Testis (tissue), 2 donors: ENCODE measurements at regions not wholly inside any gene's neighbourhood (a gene's known extent, or its start where the extent isn't known, plus 50 kb on each side); places are given as distances from the start of the nearest gene placed in this dataset.

Experiments used
- DNase-seq: peaks from one replicate; pipeline ENCODE4 v3.0.0-alpha.2; 2019
- H3K27ac ChIP-seq, 2 donors: fragments of 200-600 bp; sonication (generic); one replicate each; pipeline ENCODE4 v1.5.1; 2019
- H3K27me3 ChIP-seq: fragments of 200-600 bp; sonication (generic); one replicate; pipeline ENCODE4 v1.5.1; 2019
- H3K36me3 ChIP-seq: fragments of 200-600 bp; sonication (generic); one replicate; pipeline ENCODE4 v1.5.1; 2017; ENCODE audit warnings: low read depth; ENCODE audit errors: missing control alignments
- H3K4me1 ChIP-seq: fragments of 200-600 bp; sonication (generic); one replicate; pipeline ENCODE4 v1.5.1; 2019
- H3K4me3 ChIP-seq, 2 donors: fragments of 200-600 bp; sonication (generic); one replicate each; pipeline ENCODE4 v1.5.1; 2017 to 2019
- H3K9me3 ChIP-seq: fragments of 200-600 bp; sonication (generic); one replicate; pipeline ENCODE4 v1.5.1; 2017
- POLR2A ChIP-seq: fragments of 450-650 bp; IDR thresholded peaks from one replicate; pipeline ENCODE4 v1.6.1; 2017; ENCODE audit warnings: antibody characterized with exemption, mild to moderate bottlenecking, moderate library complexity
- WGBS, 2 donors: methylation state at CpG; one replicate each; pipeline ENCODE4 v1.1.5; 2018; 5-methylcytosine and 5-hydroxymethylcytosine counted together
- intact Hi-C: fragments of 100-400 bp; cut with DNase I; formaldehyde crosslinking; loops from one replicate; pipeline ENCODE4 v1.15.1; 2023; ENCODE audit warnings: low total_unique reads
- TF ChIP-seq, protein P1 (sequence below), 3 experiments: fragments of 450-650 bp in 2 of 3; fragments of 200-600 bp in 1 of 3; sonication (generic) in 1 of 3; IDR thresholded peaks; one replicate each; pipeline ENCODE4 v1.5.1; 2016 to 2019; ENCODE audit warnings: antibody characterized with exemption in 3 of 3, mild to moderate bottlenecking in 2 of 3, moderate library complexity in 1 of 3

DNA sequence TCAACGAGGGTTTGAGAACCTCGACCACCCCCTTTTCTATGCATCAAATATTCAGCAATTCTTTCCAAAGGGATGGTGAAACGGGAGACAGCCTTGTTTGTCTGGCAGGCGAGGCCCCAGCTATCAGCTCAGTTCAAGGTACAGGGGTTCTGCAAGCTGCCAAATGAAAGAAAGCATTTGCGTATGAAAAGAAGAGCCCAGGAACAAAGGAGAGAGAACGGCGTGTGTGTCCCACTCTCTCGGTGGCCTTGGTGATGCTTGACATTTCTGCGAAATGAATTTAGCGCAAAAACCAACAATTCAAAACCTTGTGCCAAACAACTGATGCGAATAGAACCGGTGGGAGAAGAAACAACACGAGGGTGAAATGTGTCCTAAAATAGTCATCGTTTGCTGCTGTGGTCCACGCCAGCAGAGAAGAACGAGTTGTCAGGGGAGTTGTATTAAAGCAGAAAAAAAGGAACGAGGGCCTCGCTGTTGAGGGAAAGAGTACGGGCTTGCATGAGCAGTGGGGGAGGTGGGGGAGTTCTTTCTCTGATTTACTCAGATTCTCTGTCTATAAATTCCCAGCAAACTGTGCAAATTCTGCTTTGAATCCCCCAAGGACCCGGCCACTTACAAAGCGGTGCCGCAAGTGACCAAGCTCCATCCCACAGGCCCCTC lies 97.7 kb downstream of the TMEM130 start:
- H3K4me1 ChIP-seq = peaks cover 28% of the 10 kb centered on the region
- peak overlapping the region; percentile 64 to 85 for H3K27ac ChIP-seq
- H3K9me3 ChIP-seq = no peaks in the 10 kb centered on the region
- H3K4me3 ChIP-seq = no peak overlapping the region
- H3K27me3 ChIP-seq = no peaks in the 10 kb centered on the region
- intact Hi-C loops = no loop called here
- DNase-seq = peak; percentile 48
- TF ChIP-seq, protein P1, sequence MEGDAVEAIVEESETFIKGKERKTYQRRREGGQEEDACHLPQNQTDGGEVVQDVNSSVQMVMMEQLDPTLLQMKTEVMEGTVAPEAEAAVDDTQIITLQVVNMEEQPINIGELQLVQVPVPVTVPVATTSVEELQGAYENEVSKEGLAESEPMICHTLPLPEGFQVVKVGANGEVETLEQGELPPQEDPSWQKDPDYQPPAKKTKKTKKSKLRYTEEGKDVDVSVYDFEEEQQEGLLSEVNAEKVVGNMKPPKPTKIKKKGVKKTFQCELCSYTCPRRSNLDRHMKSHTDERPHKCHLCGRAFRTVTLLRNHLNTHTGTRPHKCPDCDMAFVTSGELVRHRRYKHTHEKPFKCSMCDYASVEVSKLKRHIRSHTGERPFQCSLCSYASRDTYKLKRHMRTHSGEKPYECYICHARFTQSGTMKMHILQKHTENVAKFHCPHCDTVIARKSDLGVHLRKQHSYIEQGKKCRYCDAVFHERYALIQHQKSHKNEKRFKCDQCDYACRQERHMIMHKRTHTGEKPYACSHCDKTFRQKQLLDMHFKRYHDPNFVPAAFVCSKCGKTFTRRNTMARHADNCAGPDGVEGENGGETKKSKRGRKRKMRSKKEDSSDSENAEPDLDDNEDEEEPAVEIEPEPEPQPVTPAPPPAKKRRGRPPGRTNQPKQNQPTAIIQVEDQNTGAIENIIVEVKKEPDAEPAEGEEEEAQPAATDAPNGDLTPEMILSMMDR (IDR thresholded peaks at IDR 0.05) = no peak
- TF ChIP-seq POLR2A = no peak
- WGBS, 2 donors = 25 to 39% methylated on average over 22 of the region's 22 CpGs
- no peaks in the 10 kb centered on the region for H3K36me3 ChIP-seq

DNA sequence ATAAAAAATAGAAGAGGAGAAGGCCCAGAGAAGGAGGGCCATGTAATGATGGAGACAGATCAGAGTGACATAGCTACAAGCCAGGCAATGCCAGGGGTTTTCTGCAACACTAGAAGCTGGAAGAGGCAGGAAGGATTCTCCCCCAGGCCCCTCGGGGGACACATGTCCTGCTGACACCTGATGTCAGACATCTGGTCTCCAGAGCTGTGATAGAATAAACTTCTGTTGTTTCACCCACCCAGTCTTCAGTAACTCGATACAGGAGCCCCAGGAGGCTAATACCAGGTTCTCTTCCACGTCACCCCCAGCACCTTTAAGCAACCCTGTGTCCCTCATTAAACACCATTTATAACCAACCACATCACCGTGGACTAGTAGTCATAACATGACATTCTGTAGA lies 94.9 kb downstream of the TMEM130 start:
- intact Hi-C loops = no loop called here
- H3K27ac ChIP-seq = peak overlapping the region in 1 of 2 donors; percentile 85
- H3K4me1 ChIP-seq = peaks cover 32% of the 10 kb centered on the region
- no peaks in the 10 kb centered on the region for H3K36me3 ChIP-seq
- no peaks in the 10 kb centered on the region for H3K9me3 ChIP-seq
- DNase-seq = no peak
- TF ChIP-seq, protein P1 (IDR thresholded peaks at IDR 0.05) = no peak
- TF ChIP-seq POLR2A = no peak
- no peaks in the 10 kb centered on the region for H3K27me3 ChIP-seq
- H3K4me3 ChIP-seq = no peak overlapping the region
- WGBS, 2 donors = 53 to 59% methylated on average over 4 of the region's 4 CpGs

DNA sequence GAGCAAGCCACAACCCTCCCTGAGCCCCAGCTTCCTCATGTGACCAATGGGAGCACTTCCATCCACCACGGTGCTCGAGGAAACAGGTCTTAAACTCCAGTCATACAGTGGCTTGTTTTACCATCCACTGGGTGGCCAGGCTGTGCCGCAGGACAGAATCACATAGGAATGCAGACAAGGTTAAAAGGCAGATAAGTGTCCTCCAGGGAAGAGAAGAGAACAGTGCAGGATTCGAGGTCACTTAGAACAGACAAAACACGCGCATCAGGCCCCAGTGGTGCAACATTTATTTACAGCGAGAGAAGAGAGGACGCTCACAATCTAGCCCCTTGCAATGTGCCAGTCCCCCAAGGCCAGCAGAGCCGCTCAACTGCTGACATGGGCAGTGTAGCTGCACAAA lies 92.8 kb downstream of the TMEM130 start:
- Histone ChIP-seq H3K27me3 (no peaks in the 10 kb centered on the region), H3K4me1 (peaks cover 18% of the 10 kb centered on the region), H3K27ac (peak overlapping the region in 1 of 2 donors; percentile 24), H3K4me3 (no peak overlapping the region), H3K36me3 (no peaks in the 10 kb centered on the region), H3K9me3 (no peaks in the 10 kb centered on the region)
- intact Hi-C loops = no loop called here
- no peak for TF ChIP-seq POLR2A
- TF ChIP-seq, protein P1 (IDR thresholded peaks at IDR 0.05) = no peak
- WGBS, 2 donors = 25 to 34% methylated on average over 9 of the region's 9 CpGs
- peak; percentile 37 for DNase-seq

DNA sequence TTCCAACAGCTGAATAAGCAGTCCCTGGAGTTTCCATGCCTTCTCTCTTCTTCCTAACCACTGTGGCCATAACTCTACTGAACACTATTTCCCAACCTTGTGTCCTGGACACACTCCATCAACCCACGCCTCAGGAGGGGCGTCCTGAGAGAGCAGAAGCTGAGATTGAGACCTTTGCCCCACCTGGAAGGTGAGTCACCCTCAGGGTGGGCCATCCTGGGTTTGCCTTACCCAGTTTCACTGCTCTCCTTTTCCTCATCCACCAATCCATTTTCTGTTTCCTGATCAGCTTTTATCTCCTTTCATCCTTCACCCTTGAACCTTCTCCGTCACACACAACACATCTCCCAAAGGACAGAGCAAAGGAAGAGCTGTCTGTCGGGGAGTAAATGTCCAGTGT lies 91.4 kb downstream of the TMEM130 start:
- no peaks in the 10 kb centered on the region for H3K9me3 ChIP-seq
- H3K27ac ChIP-seq = no peak overlapping the region
- WGBS, 2 donors = 79 to 89% methylated on average over 4 of the region's 4 CpGs
- intact Hi-C loops = no loop called here
- no peaks in the 10 kb centered on the region for H3K36me3 ChIP-seq
- TF ChIP-seq, protein P1 (IDR thresholded peaks at IDR 0.05) = no peak
- no peak for TF ChIP-seq POLR2A
- DNase-seq = no peak
- no peak overlapping the region for H3K4me3 ChIP-seq
- H3K27me3 ChIP-seq = no peaks in the 10 kb centered on the region
- H3K4me1 ChIP-seq = peaks cover 11% of the 10 kb centered on the region
